GM10248 (cell line): ENCODE measurements at regions not wholly inside any gene's neighbourhood (a gene's known extent, or its start where the extent isn't known, plus 50 kb on each side); places are given as distances from the start of the nearest gene placed in this dataset.
A peak's percentile ranks its signal among the peaks of the same experiment; 100 is the strongest.

Experiments
- CTCF ChIA-PET: fragments of 300-600 bp; sonication (Branson Sonifier 250); formaldehyde crosslinking; extraction: SDS; loops from one replicate; lab custom pipeline; 2021; ENCODE audit warnings: antibody characterized with exemption; lab: Yijun Ruan, JAX
- POLR2A ChIA-PET: fragments of 350-650 bp; sonication (Branson Sonifier 250); formaldehyde crosslinking; extraction: SDS; loops from one replicate; lab custom pipeline; 2020; ENCODE audit warnings: antibody characterized with exemption; lab: Yijun Ruan, JAX
- DNase-seq: peaks from one replicate; pipeline ENCODE4 v3.0.0; 2012; ENCODE audit errors: extremely low spot score
- CTCF ChIP-seq: IDR thresholded peaks from 2 replicates; pipeline ENCODE4 v1.5.1; 2012; ENCODE audit warnings: mild to moderate bottlenecking, low read depth; ENCODE audit errors: extremely low read depth, missing control alignments, control extremely low read depth

GRCh38 chr1:36651176-36651910 lies 168.6 kb upstream of the CSF3R start:
- POLR2A ChIA-PET, result no interaction called here
- TF ChIP-seq CTCF, result no peak
- DNase-seq, result no peak
- CTCF ChIA-PET, result interaction anchor here (0.9 to 4.7 kb wide), 9 partner anchors 9 to 47 kb away, joined by 3 to 21 read pairs (median 4); no protein-coding TSS in a partner anchor

GRCh38 chr1:36650200-36651065 lies 167.7 kb upstream of the CSF3R start:
- ChIA-PET POLR2A (no interaction called here), CTCF (interaction anchor here (0.9 to 4.7 kb wide), 12 partner anchors 8 to 59 kb away, joined by 3 to 21 read pairs (median 4); no protein-coding TSS in a partner anchor)
- DNase-seq, result peak; percentile 70
- TF ChIP-seq CTCF, result peak; percentile 74

GRCh38 chr1:36645867-36646266 lies 163.2 kb upstream of the CSF3R start:
- POLR2A ChIA-PET, result no interaction called here
- DNase-seq, result no peak
- TF ChIP-seq CTCF, result no peak
- CTCF ChIA-PET, result interaction anchor here (1.0 kb wide), 1 partner anchor 30 kb away, joined by 3 read pairs; no protein-coding TSS in a partner anchor

- POLR2A ChIA-PET, result no interaction called here
- TF ChIP-seq CTCF, result no peak
- CTCF ChIA-PET, result no interaction called here
- no peak for DNase-seq
Observed at GRCh38 chr1:36644556-36644955, 161.8 kb upstream of the CSF3R start.

GRCh38 chr1:36643371-36644270 lies 160.9 kb upstream of the CSF3R start:
- no peak for TF ChIP-seq CTCF
- DNase-seq, result no peak
- ChIA-PET POLR2A (no interaction called here), CTCF (no interaction called here)

GRCh38 chr1:36642802-36643201 lies 160.1 kb upstream of the CSF3R start:
- DNase-seq, result no peak
- CTCF ChIA-PET, result interaction anchor here (1.1 kb wide), 1 partner anchor 9 kb away, joined by 3 read pairs; no protein-coding TSS in a partner anchor
- no peak for TF ChIP-seq CTCF
- POLR2A ChIA-PET, result no interaction called here
